ENCODE measurements at regions not wholly inside any gene's neighbourhood (a gene's known extent, or its start where the extent isn't known, plus 50 kb on each side); places are given as distances from the start of the nearest gene placed in this dataset.
"Not testable (repeated sequence)": the region's sequence is repeated elsewhere in the genome, so short reads cannot be mapped to it uniquely, and the experiment has no call there.

DNA sequence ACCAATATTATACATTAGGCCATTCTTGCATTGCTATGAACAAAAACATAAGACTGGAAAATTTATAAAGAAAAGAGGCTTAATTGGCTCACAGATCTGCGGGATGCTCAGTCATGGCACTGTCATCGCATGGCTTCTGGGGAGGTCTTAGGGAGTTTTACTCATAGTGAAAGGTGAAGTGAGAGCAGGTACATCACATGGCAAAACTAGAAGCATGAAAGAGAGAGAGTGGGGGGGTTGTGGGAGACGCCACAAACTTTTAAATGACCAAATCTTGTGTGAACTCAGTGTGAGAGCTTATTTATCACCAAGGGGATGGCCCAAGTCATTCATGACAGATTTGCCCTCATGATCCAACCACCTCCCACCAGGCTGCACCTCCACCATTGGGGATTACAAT is 398.3 kb upstream of the EDIL3 start:
- no peak for DNase-seq

DNA sequence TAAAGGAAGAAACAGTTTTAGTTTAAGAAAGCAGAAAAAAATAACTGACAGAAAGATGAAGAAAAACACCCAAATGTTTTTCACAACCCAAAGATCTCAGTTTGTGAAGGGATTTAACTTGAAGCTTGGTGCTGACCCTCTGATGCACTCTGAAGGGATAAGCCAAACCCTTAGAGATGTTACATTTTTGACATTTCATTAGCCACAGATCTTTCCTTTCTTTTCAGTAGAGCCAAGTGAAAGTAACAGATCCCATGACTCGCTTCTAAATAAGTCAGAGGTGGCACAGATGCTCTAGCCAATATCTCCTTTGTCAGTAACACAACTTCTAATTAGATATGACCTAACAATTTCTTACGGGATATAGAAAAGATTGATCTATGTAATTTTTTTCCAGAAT is 394.5 kb upstream of the EDIL3 start:
- DNase-seq = no peak

DNA sequence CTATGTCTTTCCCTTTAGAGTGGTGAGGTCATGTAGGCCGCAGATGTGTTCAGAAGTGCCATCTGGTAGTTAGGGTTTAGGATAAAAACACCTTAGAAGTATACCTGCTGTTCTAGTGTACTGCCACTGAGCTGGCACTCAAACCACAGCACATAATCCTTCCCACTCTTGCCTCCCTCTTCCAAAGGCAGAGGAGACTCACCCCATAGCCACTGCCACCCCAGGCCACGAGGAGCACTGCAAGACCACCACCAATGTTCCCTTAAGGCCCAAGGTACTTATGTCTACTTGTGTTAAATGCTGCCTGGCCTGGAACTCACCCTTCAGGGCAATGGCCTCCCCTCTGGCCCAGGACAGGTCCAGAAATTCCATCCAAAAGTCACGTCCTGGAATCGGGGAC is 379.5 kb upstream of the EDIL3 start:
- no peak for DNase-seq

- no peak for DNase-seq
Measured at GRCh38 chr5:84758008-84758407, 373.3 kb upstream of the EDIL3 start.

GRCh38 chr5:84752780-84753179 is 368.1 kb upstream of the EDIL3 start:
- no peak for DNase-seq

- DNase-seq = no peak
Measured at GRCh38 chr5:84748313-84748712, 363.6 kb upstream of the EDIL3 start.

DNA sequence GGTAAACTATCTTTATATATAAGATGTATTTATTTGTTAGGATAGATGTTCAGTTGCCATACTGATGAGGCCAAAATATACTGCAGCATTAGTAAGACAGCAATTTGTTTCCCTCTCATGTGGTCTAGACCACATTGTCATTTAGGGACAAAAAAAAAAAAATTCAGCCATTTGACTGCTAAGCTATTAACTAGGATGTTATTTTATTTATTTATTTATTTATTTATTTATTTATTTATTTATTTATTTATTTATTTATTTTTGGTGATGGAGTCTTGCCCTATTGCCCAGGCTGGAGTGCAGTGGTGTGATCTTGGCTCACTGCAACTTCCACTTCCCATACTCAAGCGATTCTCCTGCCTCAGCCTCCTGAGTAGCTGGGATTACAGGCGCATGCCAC is 361.6 kb upstream of the EDIL3 start:
- DNase-seq = not testable (repeated sequence)

DNA sequence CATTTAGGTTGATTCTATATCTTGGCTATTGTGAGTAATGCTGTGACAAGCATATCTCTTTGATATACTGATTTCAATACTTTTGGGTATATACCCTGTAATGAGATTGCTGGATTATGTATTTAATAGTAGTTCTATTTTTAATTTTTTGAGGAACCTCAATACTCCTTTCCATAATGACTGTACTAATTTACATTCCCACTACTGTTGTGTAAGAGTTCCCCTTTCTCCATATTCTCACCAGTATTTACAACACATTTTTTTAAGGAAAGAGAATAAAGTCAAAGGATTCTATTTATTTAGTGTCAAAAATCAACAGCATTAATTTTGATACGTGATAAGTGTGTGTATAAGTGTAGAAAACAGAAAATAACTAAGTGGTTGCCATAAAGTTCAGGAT is 356.4 kb upstream of the EDIL3 start:
- DNase-seq = no peak

DNA sequence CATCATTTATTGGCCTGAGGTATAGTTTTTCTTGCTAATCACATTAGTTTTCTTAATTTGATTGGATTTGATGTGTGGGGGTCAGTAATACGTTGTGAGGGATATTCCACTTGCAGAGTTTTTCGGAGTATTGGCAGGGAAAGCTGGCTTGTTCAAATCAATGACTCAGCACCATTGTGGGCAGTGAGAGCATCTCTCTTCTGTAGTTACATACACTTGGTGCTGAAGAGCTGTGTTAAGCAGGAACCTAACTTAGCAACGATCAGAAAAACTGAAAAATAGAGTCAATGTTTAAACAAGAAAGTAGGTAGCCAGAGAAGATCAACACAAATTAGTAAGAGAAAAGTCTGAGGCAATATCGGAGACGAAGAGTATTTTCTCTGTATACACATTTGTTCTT is 344.6 kb upstream of the EDIL3 start:
- no peak for DNase-seq

DNA sequence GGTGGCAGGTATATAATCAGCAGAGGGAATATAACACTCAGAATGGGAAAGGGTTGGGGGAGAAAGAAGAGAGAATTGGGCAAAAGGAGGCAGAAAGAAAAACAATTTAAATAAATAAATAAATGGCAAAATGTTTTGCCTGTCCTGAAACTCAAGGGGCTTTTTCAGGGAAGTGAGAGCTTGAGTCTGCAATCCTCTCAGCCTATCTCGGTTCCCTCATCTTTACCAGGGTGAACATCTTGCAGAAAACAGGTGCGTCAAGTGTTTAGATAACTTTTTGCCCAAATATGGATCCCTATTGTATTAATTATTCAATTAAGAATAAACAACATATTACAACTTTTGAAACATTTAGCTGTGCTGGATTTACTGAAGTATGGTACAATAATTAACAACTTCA is 343.0 kb upstream of the EDIL3 start:
- DNase-seq = no peak

DNA sequence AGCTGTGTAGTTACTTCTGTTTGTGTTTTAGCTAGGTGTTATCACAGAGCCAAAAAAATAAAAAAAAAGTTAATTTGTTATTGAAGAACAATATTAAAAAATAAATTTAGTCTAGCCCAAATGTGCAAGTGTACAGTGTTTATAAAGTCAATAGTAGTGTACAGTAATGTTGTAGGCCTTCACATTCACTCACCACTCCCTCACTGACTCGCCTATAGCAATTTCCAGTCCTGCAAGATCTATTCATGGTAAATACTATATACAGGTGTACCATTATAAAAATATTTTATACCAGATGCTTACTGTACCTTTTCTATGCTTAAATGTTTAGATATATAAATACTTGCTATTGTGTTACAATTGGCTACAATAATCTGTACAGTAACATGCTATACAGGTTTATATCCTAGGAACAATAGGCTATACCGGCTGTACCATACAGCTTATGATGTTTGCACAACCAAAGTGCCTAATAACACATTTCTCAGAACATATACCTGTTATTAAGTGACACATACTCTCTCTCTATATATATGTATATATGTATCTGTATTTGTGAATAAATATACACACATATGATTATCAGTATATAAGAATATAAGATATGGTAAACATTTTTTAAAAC is 341.4 kb upstream of the EDIL3 start:
- DNase-seq = no peak

GRCh38 chr5:84724683-84725082 is 340.0 kb upstream of the EDIL3 start:
- DNase-seq = no peak

DNA sequence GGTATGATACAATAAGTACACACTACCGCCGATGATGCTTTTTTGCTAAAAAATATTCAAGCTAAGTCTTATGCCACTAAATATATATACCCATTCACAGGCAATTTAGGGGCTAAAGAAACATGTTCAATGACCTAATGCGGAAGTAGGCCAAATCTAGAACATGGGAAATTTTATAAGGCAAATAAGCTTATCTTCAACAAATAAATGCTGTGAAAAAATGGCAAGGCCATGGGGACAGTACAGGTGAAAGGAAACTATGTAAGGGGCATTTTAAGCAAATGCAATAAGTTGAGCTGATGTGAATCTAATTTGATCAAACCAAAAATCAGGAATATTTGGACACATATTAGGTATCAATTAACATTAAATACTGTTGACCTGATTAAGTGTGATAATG is 339.5 kb upstream of the EDIL3 start:
- no peak for DNase-seq

- DNase-seq = no peak
Measured at GRCh38 chr5:84718377-84718776, 333.7 kb upstream of the EDIL3 start.

DNA sequence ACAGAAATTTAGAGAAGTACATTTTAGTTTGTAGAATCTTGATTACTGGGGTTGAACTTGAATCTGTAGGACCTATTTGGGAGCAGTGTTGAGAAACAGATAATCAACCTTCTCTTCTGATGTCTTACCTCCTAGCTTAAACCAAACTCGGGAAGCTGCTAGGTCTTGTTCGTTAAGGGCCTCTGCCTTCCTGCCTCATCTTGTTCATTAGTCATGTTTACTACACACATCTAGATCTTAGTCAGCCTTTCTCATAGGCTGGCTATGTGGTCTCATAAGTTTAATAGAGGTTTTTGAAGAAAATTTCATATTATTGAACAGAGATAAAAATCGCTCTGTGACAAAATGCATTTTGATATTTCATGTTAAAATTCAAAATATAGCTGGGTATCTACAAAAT is 331.0 kb upstream of the EDIL3 start:
- no peak for DNase-seq

- DNase-seq = no peak
Measured at GRCh38 chr5:84715091-84715490, 330.4 kb upstream of the EDIL3 start.

DNA sequence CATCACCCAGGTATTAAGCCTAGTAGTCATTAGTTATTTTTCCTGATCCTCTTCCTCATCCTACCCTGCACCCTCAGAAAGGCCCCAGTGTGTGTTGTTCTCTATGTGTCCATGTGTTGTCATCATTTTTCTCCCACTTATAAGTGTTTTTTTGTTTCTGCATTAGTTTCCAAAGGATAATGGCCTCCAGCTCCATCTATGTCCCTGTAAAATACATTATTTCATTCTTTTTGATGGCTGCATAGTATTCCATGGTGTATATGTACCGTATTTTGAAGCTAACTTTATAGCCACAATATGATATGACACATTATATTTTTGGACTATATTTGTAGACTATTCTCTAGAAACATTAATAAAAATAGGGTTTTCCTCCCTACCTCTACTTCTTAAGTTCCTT is 324.4 kb upstream of the EDIL3 start:
- DNase-seq = no peak

DNA sequence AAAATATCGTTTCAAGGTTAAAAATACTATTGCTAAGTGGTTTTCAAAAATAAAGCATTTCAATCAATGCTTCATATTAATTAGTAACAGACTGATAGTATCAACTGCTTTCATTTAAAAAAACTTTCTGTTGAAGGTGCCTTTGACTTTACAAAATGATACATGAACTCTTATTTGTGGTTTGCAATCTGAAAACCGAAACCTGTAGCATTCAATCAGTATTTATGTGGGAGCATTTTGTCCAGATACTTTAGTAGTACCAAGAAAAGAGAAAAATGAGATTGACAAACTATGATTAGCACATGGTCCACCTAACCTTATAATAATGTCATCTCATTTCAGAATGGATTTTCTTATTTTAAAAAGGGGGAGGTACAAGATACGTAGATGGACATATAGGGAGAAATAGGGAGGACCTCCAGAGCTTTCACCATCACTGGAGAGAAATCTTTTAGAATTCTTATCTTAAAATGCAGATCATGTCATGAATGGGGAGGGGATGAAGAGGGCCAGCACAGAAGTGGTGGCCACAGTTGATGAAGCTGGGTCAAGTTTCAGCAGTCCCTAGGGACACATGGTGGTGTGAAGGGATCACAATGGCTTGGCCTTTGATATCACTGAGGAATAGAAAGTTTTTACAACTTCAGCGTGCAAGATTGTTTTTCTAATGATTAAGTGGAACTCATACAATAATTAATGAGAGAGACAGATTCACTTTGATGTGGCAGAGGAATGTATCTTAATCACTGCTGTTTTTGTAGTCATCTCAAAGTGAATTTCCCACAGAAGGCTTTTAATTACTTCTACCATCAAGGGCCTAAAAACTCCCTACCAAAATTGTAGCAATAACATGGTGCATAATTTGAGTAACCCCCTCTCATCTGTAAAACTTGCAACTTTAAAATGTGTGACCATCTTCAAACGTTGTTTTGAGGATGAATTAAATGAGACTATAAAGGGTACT is 322.3 kb upstream of the EDIL3 start:
- DNase-seq = no peak

- not testable (repeated sequence) for DNase-seq
Measured at GRCh38 chr5:84700545-84700944, 315.9 kb upstream of the EDIL3 start.

DNA sequence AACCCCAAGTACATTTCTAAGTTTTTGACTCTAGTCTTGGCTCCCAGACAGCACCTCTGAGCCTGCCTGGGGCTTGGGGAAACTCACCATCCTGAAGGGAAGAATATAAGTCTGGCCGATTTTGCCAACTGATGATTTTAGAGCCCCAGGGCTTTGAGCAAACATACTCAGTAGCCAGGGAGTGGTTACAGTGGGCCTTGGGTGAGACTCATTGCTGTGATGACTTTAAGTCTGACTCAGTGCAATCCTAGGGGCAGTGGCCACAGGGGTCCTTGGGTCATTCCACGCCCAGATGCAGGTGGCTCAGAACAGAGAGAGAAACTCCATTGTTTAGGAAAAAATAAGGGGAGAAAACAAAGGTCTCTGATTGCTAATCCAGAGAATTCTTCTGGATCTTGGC is 312.0 kb upstream of the EDIL3 start:
- no peak for DNase-seq

- DNase-seq = no peak
Measured at GRCh38 chr5:84695330-84695729, 310.6 kb upstream of the EDIL3 start.

DNA sequence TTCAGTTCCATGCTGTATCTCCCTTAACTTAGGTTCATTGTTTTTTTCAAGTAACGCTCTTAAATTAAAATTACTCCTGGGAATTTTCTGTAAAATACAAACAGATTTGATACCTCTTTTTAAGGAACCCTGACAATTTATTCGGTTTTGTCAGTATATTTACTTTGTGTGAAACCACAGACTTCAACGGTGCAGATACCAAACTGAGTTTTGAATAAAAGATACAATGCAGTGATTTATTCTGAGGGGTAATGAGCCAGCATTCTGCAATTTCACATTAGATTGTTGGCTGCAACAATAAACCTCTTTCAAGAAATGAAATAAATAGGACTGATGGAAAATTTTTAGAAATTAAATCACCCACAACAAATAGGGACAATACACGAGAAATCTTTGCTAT is 308.6 kb upstream of the EDIL3 start:
- no peak for DNase-seq

DNA sequence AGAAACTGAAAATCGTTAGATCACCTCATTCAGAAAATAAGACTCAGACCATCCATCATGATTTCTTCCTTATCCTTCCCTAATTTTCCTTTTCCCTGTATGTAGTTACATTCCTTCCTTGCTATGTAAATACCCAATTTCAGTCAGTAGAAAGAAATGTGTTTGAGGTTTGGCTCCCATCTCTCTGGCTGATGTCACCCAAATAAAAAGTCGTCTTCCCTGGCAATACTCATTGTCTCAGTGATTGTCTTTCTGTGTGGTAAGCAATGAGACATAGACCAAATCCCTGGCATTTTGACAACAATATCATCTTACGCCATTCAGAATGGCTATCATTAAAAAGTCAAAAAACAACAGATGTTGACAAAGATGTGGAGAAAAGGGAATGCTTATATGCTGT is 303.9 kb upstream of the EDIL3 start:
- no peak for DNase-seq

DNA sequence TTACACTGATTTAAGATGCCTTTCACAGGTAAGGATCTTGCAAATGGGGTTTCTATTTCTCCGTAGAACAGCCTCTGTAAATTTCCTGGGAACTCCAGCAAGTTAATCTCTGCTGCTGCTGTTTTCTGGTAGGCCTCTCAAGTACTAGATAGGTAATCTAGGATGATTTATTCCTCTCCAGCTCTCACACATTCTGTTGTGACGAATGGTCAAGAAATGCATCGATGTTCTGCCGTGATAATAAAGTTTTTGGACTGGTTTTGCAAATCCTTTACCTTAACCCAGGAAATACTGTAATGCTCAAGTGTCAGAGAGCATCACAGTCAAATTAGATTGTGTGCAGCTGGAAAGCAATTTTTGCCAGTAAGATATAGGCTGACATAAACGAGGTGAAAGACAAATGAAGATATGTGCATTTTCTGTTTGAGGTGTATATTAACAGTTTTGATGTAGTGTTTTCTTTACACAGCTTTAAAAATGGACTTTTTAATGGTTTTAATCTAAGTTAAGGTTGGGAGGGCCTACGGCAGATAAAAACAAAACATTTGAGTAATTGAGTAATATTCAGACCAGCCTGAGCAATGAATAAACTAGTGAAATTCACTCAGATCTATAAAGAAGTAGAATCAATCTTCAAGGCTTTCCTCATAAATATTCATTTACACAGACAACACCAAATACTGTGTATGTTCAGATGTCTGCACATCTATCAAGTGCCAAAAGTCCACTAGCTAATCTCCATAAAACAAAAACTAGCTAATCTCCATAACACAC is 300.6 kb upstream of the EDIL3 start:
- no peak for DNase-seq
